ENCODE measurements at regions not wholly inside any gene's neighbourhood (a gene's known extent, or its start where the extent isn't known, plus 50 kb on each side); places are given as distances from the start of the nearest gene placed in this dataset.

- H3K27ac ChIP-seq (ENCODE audit: low read depth, low read length) = no peak overlapping the region
- no peaks in the 10 kb centered on the region for H3K36me3 ChIP-seq (ENCODE audit: control insufficient read depth, insufficient read depth, low read length)
- H3K4me1 ChIP-seq (ENCODE audit: control insufficient read depth, insufficient read depth, low read length) = no peaks in the 10 kb centered on the region
- H3K9me3 ChIP-seq (ENCODE audit: control insufficient read depth, insufficient read depth, low read length) = no peaks in the 10 kb centered on the region
- H3K9ac ChIP-seq (ENCODE audit: low read depth, low read length) = no peak overlapping the region
- H3K4me3 ChIP-seq (ENCODE audit: low read depth, low read length) = no peak overlapping the region
- no peaks in the 10 kb centered on the region for H3K27me3 ChIP-seq (ENCODE audit: control insufficient read depth, insufficient read depth, low read length)
Observed at GRCh38 chr11:32002311-32002710, 88.6 kb upstream of the RCN1 start.

GRCh38 chr11:31997955-31998354, 92.9 kb upstream of the RCN1 start:
- Histone ChIP-seq H3K4me1 (ENCODE audit: control insufficient read depth, insufficient read depth, low read length) (no peaks in the 10 kb centered on the region), H3K27ac (ENCODE audit: low read depth, low read length) (no peak overlapping the region), H3K36me3 (ENCODE audit: control insufficient read depth, insufficient read depth, low read length) (no peaks in the 10 kb centered on the region)

GRCh38 chr11:31996159-31996881, 94.6 kb upstream of the RCN1 start:
- Histone ChIP-seq H3K9me3 (ENCODE audit: control insufficient read depth, insufficient read depth, low read length) (no peaks in the 10 kb centered on the region), H3K27me3 (ENCODE audit: control insufficient read depth, insufficient read depth, low read length) (no peaks in the 10 kb centered on the region), H3K27ac (ENCODE audit: low read depth, low read length) (no peak overlapping the region), H3K36me3 (ENCODE audit: control insufficient read depth, insufficient read depth, low read length) (no peaks in the 10 kb centered on the region), H3K4me3 (ENCODE audit: low read depth, low read length) (no peak overlapping the region), H3K4me1 (ENCODE audit: control insufficient read depth, insufficient read depth, low read length) (no peaks in the 10 kb centered on the region), H3K9ac (ENCODE audit: low read depth, low read length) (no peak overlapping the region)

More at GRCh38 chr11:31997955-31998354, 92.9 kb upstream of the RCN1 start:
- no peaks in the 10 kb centered on the region for H3K27me3 ChIP-seq (ENCODE audit: control insufficient read depth, insufficient read depth, low read length)
- H3K9me3 ChIP-seq (ENCODE audit: control insufficient read depth, insufficient read depth, low read length) = no peaks in the 10 kb centered on the region
- no peak overlapping the region for H3K4me3 ChIP-seq (ENCODE audit: low read depth, low read length)
- H3K9ac ChIP-seq (ENCODE audit: low read depth, low read length) = no peak overlapping the region

GRCh38 chr11:31995525-31996094, 95.3 kb upstream of the RCN1 start:
- no peak overlapping the region for H3K4me3 ChIP-seq (ENCODE audit: low read depth, low read length)
- H3K27ac ChIP-seq (ENCODE audit: low read depth, low read length) = no peak overlapping the region
- H3K36me3 ChIP-seq (ENCODE audit: control insufficient read depth, insufficient read depth, low read length) = no peaks in the 10 kb centered on the region
- no peaks in the 10 kb centered on the region for H3K9me3 ChIP-seq (ENCODE audit: control insufficient read depth, insufficient read depth, low read length)
- no peak overlapping the region for H3K9ac ChIP-seq (ENCODE audit: low read depth, low read length)
- H3K4me1 ChIP-seq (ENCODE audit: control insufficient read depth, insufficient read depth, low read length) = no peaks in the 10 kb centered on the region
- H3K27me3 ChIP-seq (ENCODE audit: control insufficient read depth, insufficient read depth, low read length) = no peaks in the 10 kb centered on the region

GRCh38 chr11:31995032-31995431, 95.8 kb upstream of the RCN1 start:
- no peak overlapping the region for H3K9ac ChIP-seq (ENCODE audit: low read depth, low read length)
- H3K36me3 ChIP-seq (ENCODE audit: control insufficient read depth, insufficient read depth, low read length) = no peaks in the 10 kb centered on the region
- no peak overlapping the region for H3K27ac ChIP-seq (ENCODE audit: low read depth, low read length)
- H3K9me3 ChIP-seq (ENCODE audit: control insufficient read depth, insufficient read depth, low read length) = no peaks in the 10 kb centered on the region
- H3K4me3 ChIP-seq (ENCODE audit: low read depth, low read length) = no peak overlapping the region
- no peaks in the 10 kb centered on the region for H3K4me1 ChIP-seq (ENCODE audit: control insufficient read depth, insufficient read depth, low read length)
- H3K27me3 ChIP-seq (ENCODE audit: control insufficient read depth, insufficient read depth, low read length) = no peaks in the 10 kb centered on the region

- Histone ChIP-seq H3K9ac (ENCODE audit: low read depth, low read length) (no peak overlapping the region), H3K27me3 (ENCODE audit: control insufficient read depth, insufficient read depth, low read length) (peaks cover 29% of the 10 kb centered on the region), H3K9me3 (ENCODE audit: control insufficient read depth, insufficient read depth, low read length) (no peaks in the 10 kb centered on the region), H3K36me3 (ENCODE audit: control insufficient read depth, insufficient read depth, low read length) (no peaks in the 10 kb centered on the region), H3K27ac (ENCODE audit: low read depth, low read length) (no peak overlapping the region), H3K4me1 (ENCODE audit: control insufficient read depth, insufficient read depth, low read length) (no peaks in the 10 kb centered on the region), H3K4me3 (ENCODE audit: low read depth, low read length) (peak overlapping the region; percentile 60)
Observed at GRCh38 chr11:31987118-31988005, 103.5 kb upstream of the RCN1 start.

- Histone ChIP-seq H3K9ac (ENCODE audit: low read depth, low read length) (no peak overlapping the region), H3K4me3 (ENCODE audit: low read depth, low read length) (no peak overlapping the region), H3K36me3 (ENCODE audit: control insufficient read depth, insufficient read depth, low read length) (no peaks in the 10 kb centered on the region), H3K4me1 (ENCODE audit: control insufficient read depth, insufficient read depth, low read length) (no peaks in the 10 kb centered on the region), H3K27me3 (ENCODE audit: control insufficient read depth, insufficient read depth, low read length) (peaks cover 29% of the 10 kb centered on the region), H3K9me3 (ENCODE audit: control insufficient read depth, insufficient read depth, low read length) (no peaks in the 10 kb centered on the region), H3K27ac (ENCODE audit: low read depth, low read length) (no peak overlapping the region)
Observed at GRCh38 chr11:31986201-31986889, 104.5 kb upstream of the RCN1 start.

GRCh38 chr11:31981457-31981856, 109.4 kb upstream of the RCN1 start:
- Histone ChIP-seq H3K27me3 (ENCODE audit: control insufficient read depth, insufficient read depth, low read length) (peaks cover 10% of the 10 kb centered on the region), H3K36me3 (ENCODE audit: control insufficient read depth, insufficient read depth, low read length) (no peaks in the 10 kb centered on the region), H3K9me3 (ENCODE audit: control insufficient read depth, insufficient read depth, low read length) (no peaks in the 10 kb centered on the region), H3K4me1 (ENCODE audit: control insufficient read depth, insufficient read depth, low read length) (peaks cover 3% of the 10 kb centered on the region; the same call in 1 of the 2 replicates), H3K9ac (ENCODE audit: low read depth, low read length) (no peak overlapping the region), H3K27ac (ENCODE audit: low read depth, low read length) (no peak overlapping the region), H3K4me3 (ENCODE audit: low read depth, low read length) (no peak overlapping the region)

GRCh38 chr11:31977343-31977742, 113.5 kb upstream of the RCN1 start:
- Histone ChIP-seq H3K27me3 (ENCODE audit: control insufficient read depth, insufficient read depth, low read length) (no peaks in the 10 kb centered on the region), H3K9ac (ENCODE audit: low read depth, low read length) (no peak overlapping the region), H3K36me3 (ENCODE audit: control insufficient read depth, insufficient read depth, low read length) (no peaks in the 10 kb centered on the region), H3K9me3 (ENCODE audit: control insufficient read depth, insufficient read depth, low read length) (no peaks in the 10 kb centered on the region), H3K4me3 (ENCODE audit: low read depth, low read length) (no peak overlapping the region), H3K4me1 (ENCODE audit: control insufficient read depth, insufficient read depth, low read length) (peaks cover 3% of the 10 kb centered on the region; the same call in 1 of the 2 replicates), H3K27ac (ENCODE audit: low read depth, low read length) (no peak overlapping the region)

- H3K36me3 ChIP-seq (ENCODE audit: control insufficient read depth, insufficient read depth, low read length) = no peaks in the 10 kb centered on the region
- no peak overlapping the region for H3K9ac ChIP-seq (ENCODE audit: low read depth, low read length)
- H3K4me3 ChIP-seq (ENCODE audit: low read depth, low read length) = no peak overlapping the region
- H3K27ac ChIP-seq (ENCODE audit: low read depth, low read length) = no peak overlapping the region
- H3K4me1 ChIP-seq (ENCODE audit: control insufficient read depth, insufficient read depth, low read length) = peaks cover 3% of the 10 kb centered on the region; the same call in 1 of the 2 replicates
- no peaks in the 10 kb centered on the region for H3K27me3 ChIP-seq (ENCODE audit: control insufficient read depth, insufficient read depth, low read length)
- no peaks in the 10 kb centered on the region for H3K9me3 ChIP-seq (ENCODE audit: control insufficient read depth, insufficient read depth, low read length)
Observed at GRCh38 chr11:31974366-31975136, 116.3 kb upstream of the RCN1 start.

All from HUES48 (cell line).